IMR-90 (cell line): ENCODE measurements at regions not wholly inside any gene's neighbourhood (a gene's known extent, or its start where the extent isn't known, plus 50 kb on each side); places are given as distances from the start of the nearest gene placed in this dataset.

Source experiments
- ATAC-seq: fragments of 200-7000 bp; cut with Tn5 transposase; 2 replicates; pipeline ENCODE4 v1.9.1; 2020; ENCODE audit warnings: low read depth, mild to moderate bottlenecking, moderate library complexity
- BruUV-seq: library from RNA; stranded (reverse); fragments of 400-500 nt; replicated peaks from 2 replicates; lab custom pipeline; 2021; lab: Mats Ljungman, UMichigan
- CTCF ChIA-PET: fragments of 300-600 bp; formaldehyde crosslinking; extraction: SDS; loops from one replicate; lab custom pipeline; 2021; ENCODE audit warnings: antibody characterized with exemption; lab: Yijun Ruan, JAX
- POLR2A ChIA-PET: fragments of 300-600 bp; sonication (Branson Sonifier 250); formaldehyde crosslinking; loops from one replicate; lab custom pipeline; 2022; ENCODE audit warnings: antibody characterized with exemption; ENCODE audit not compliant: unreplicated experiment; lab: Charles Lee
- DNase-seq: peaks from one replicate; pipeline ENCODE4 v3.0.0; 2013
- H2AFZ ChIP-seq: replicated peaks from 2 replicates; pipeline ENCODE3; 2013; ENCODE audit warnings: low read length, mild to moderate bottlenecking; ENCODE audit not compliant: poor library complexity
- H2AK5ac ChIP-seq: 2 replicates; pipeline ENCODE4 v1.6.1; 2013; ENCODE audit warnings: low read depth, low read length, inconsistent platforms
- H2AK9ac ChIP-seq: replicated peaks from 2 replicates; pipeline ENCODE3; 2013; ENCODE audit warnings: mild to moderate bottlenecking, low read depth, low read length, moderate library complexity; ENCODE audit not compliant: poor library complexity
- H2BK120ac ChIP-seq: 2 replicates; pipeline ENCODE4 v1.6.1; 2013; ENCODE audit warnings: low read depth, low read length, inconsistent platforms
- H2BK15ac ChIP-seq: 3 replicates; pipeline ENCODE4 v1.6.1; 2013; ENCODE audit warnings: low read depth, low read length, inconsistent platforms
- H2BK20ac ChIP-seq: 2 replicates; pipeline ENCODE4 v1.6.1; 2013; ENCODE audit warnings: low read depth, mild to moderate bottlenecking, inconsistent platforms, low read length, moderate library complexity
- H2BK5ac ChIP-seq: 2 replicates; pipeline ENCODE4 v1.6.1; 2013; ENCODE audit warnings: mild to moderate bottlenecking, low read depth, low read length, inconsistent platforms; ENCODE audit not compliant: poor library complexity, severe bottlenecking
- H3K14ac ChIP-seq: replicated peaks from 2 replicates; pipeline ENCODE4 v1.6.1; 2013; ENCODE audit warnings: low read depth, low read length, inconsistent platforms
- H3K18ac ChIP-seq: 2 replicates; pipeline ENCODE4 v1.6.1; 2013; ENCODE audit warnings: low read depth, low read length, control low read depth
- H3K23ac ChIP-seq: 2 replicates; pipeline ENCODE4 v1.6.1; 2013; ENCODE audit warnings: low read depth, low read length, inconsistent platforms
- H3K27ac ChIP-seq: 2 replicates; pipeline ENCODE4 v1.5.1; 2013; ENCODE audit warnings: mild to moderate bottlenecking, control low read depth, low read length; ENCODE audit not compliant: insufficient read depth
- H3K27me3 ChIP-seq: 2 replicates; pipeline ENCODE4 v1.6.1; 2013; ENCODE audit warnings: low read length; ENCODE audit not compliant: control insufficient read depth, insufficient read depth
- H3K36me3 ChIP-seq: 2 replicates; pipeline ENCODE4 v1.6.1; 2013; ENCODE audit warnings: low read length, mixed read lengths; ENCODE audit not compliant: control insufficient read depth, insufficient read depth
- H3K4ac ChIP-seq: 2 replicates; pipeline ENCODE4 v1.6.1; 2013; ENCODE audit warnings: low read depth, low read length, inconsistent platforms
- H3K4me1 ChIP-seq: 2 replicates; pipeline ENCODE4 v1.6.1; 2013; ENCODE audit warnings: low read length, mixed read lengths; ENCODE audit not compliant: control insufficient read depth, insufficient read depth
- H3K4me2 ChIP-seq: 2 replicates; pipeline ENCODE4 v1.6.1; 2013; ENCODE audit warnings: low read depth, mild to moderate bottlenecking, control low read depth, low read length, moderate library complexity
- H3K4me3 ChIP-seq: 2 replicates; pipeline ENCODE4 v1.5.1; 2013; ENCODE audit warnings: low read depth, mild to moderate bottlenecking, control low read depth, low read length, moderate library complexity; ENCODE audit not compliant: insufficient read depth
- H3K56ac ChIP-seq: 2 replicates; pipeline ENCODE4 v1.6.1; 2013; ENCODE audit warnings: low read length, inconsistent platforms; ENCODE audit not compliant: insufficient read depth; ENCODE audit errors: extremely low read depth
- H3K79me1 ChIP-seq, 2 experiments: 2 replicates each; pipeline ENCODE4 v1.6.1; 2013; ENCODE audit warnings: low read length in 2 of 2, inconsistent platforms in 1 of 2, low read depth in 1 of 2
- H3K9ac ChIP-seq: 2 replicates; pipeline ENCODE4 v1.6.1; 2013; ENCODE audit warnings: low read depth, low read length, control low read depth
- H3K9me1 ChIP-seq: 2 replicates; pipeline ENCODE4 v1.6.1; 2013; ENCODE audit warnings: low read length, inconsistent platforms; ENCODE audit not compliant: insufficient read depth
- H3K9me3 ChIP-seq: 2 replicates; pipeline ENCODE4 v1.6.1; 2013; ENCODE audit warnings: low read length; ENCODE audit not compliant: control insufficient read depth, insufficient read depth
- H4K20me1 ChIP-seq: 2 replicates; pipeline ENCODE4 v1.6.1; 2013; ENCODE audit warnings: low read length, inconsistent platforms; ENCODE audit not compliant: insufficient read depth
- H4K5ac ChIP-seq: 2 replicates; pipeline ENCODE4 v1.6.1; 2013; ENCODE audit warnings: mild to moderate bottlenecking, low read depth, low read length, control low read depth
- H4K8ac ChIP-seq, 2 experiments: 2 replicates each; pipeline ENCODE4 v1.6.1; 2013; ENCODE audit warnings: low read depth in 2 of 2, low read length in 2 of 2, control low read depth in 1 of 2, inconsistent platforms in 1 of 2
- H4K91ac ChIP-seq: 2 replicates; pipeline ENCODE4 v1.6.1; 2013; ENCODE audit warnings: low read depth, low read length, inconsistent platforms; ENCODE audit not compliant: insufficient read depth
- BHLHE40 ChIP-seq: fragments of 150-350 bp; IDR thresholded peaks from 2 replicates; pipeline ENCODE4 v1.6.1; 2016; ENCODE audit warnings: mild to moderate bottlenecking, low read depth, low read length
- CHD1 ChIP-seq: IDR thresholded peaks from 2 replicates; pipeline ENCODE4 v1.6.1; 2012; ENCODE audit warnings: low read depth, low read length, improper control_type of control experiment
- FOS ChIP-seq: fragments of 150-350 bp; IDR thresholded peaks from 2 replicates; pipeline ENCODE4 v1.6.1; 2016; ENCODE audit warnings: low read depth, low read length
- MAFK ChIP-seq: IDR thresholded peaks from 2 replicates; pipeline ENCODE4 v1.6.1; 2012; ENCODE audit warnings: low read depth, low read length, improper control_type of control experiment
- MAZ ChIP-seq: IDR thresholded peaks from 2 replicates; pipeline ENCODE4 v1.6.1; 2012; ENCODE audit warnings: low read depth, mild to moderate bottlenecking, low read length, improper control_type of control experiment, moderate library complexity, borderline replicate concordance
- MXI1 ChIP-seq: IDR thresholded peaks from 2 replicates; pipeline ENCODE4 v1.6.1; 2012; ENCODE audit warnings: low read depth, mild to moderate bottlenecking, low read length, moderate library complexity, borderline replicate concordance
- NFE2L2 ChIP-seq: fragments of 150-350 bp; IDR thresholded peaks from 2 replicates; pipeline ENCODE4 v1.6.1; 2016; ENCODE audit warnings: low read depth, mild to moderate bottlenecking, low read length
- RAD21 ChIP-seq: IDR thresholded peaks from 2 replicates; pipeline ENCODE4 v1.6.1; 2012; ENCODE audit warnings: low read length, improper control_type of control experiment
- RCOR1 ChIP-seq: IDR thresholded peaks from 2 replicates; pipeline ENCODE4 v1.6.1; 2012; ENCODE audit warnings: mild to moderate bottlenecking, low read length, improper control_type of control experiment; ENCODE audit not compliant: insufficient replicate concordance
- RFX5 ChIP-seq: IDR thresholded peaks from 2 replicates; pipeline ENCODE4 v1.8.0; 2012; ENCODE audit warnings: low read depth, mild to moderate bottlenecking, low read length, moderate library complexity
- SMC3 ChIP-seq: fragments of 150-350 bp; IDR thresholded peaks from 2 replicates; pipeline ENCODE4 v1.6.1; 2016; ENCODE audit warnings: low read depth, mild to moderate bottlenecking, antibody characterized with exemption, low read length, moderate library complexity
- WGBS, 2 experiments: methylation state at CpG; one replicate each; pipeline versions ENCODE4 v1.1.5 to v1.1.7; 2013; ENCODE audit warnings: missing lambda C conversion rate in 2 of 2; ENCODE audit not compliant: insufficient read length in 1 of 2; ENCODE audit errors: extremely low coverage in 2 of 2; 5-methylcytosine and 5-hydroxymethylcytosine counted together
- dilution Hi-C: fragments of 300-500 bp; cut with HindIII; formaldehyde crosslinking; loops from one replicate; pipeline ENCODE4 v1.14.3; 2018; ENCODE audit warnings: low sequenced_read_pairs; ENCODE audit not compliant: unreplicated experiment
- in situ Hi-C: fragments of 300-500 bp; cut with MboI; formaldehyde crosslinking; loops from 3 replicates; pipeline ENCODE4 v1.14.3; 2019; ENCODE audit warnings: low sequenced_read_pairs, inconsistent platforms, mixed read lengths
- intact Hi-C: fragments of 100-400 bp; cut with micrococcal nuclease; formaldehyde crosslinking; loops from 2 replicates; pipeline ENCODE4 v1.10.0; 2022
- TF ChIP-seq, protein P1 (sequence below): fragments of 150-350 bp; IDR thresholded peaks from 2 replicates; pipeline ENCODE4 v1.6.1; 2016; ENCODE audit warnings: low read depth, mild to moderate bottlenecking, low read length, moderate library complexity, borderline replicate concordance

GRCh38 chr4:26080870-26081628 lies 167.0 kb downstream of the SMIM20 start:
- Histone ChIP-seq H2AK5ac (peak overlapping the region; percentile 54), H3K4me3 (no peak overlapping the region), H3K9ac (no peak overlapping the region), H3K4me2 (no peak overlapping the region), H4K5ac (no peak overlapping the region), H3K4me1 (peaks cover 15% of the 10 kb centered on the region), H3K56ac (no peak overlapping the region), H4K8ac (no peak overlapping the region), H2BK15ac (0 out of 3 replicates have a peak overlapping the region, but pooled peaks have one; percentile 31), H3K27me3 (no peaks in the 10 kb centered on the region), H2AFZ (no peak overlapping the region), H4K91ac (no peak overlapping the region), H3K36me3 (no peaks in the 10 kb centered on the region), H3K4ac (0 out of 2 replicates have a peak overlapping the region, but pooled peaks have one; percentile 5), H3K79me1 (no peaks in the 10 kb centered on the region), H3K18ac (no peak overlapping the region), H3K14ac (no peak overlapping the region), H2BK20ac (0 out of 2 replicates have a peak overlapping the region, but pooled peaks have one; percentile 16), H2BK5ac (no peak overlapping the region), H3K27ac (no peak overlapping the region), H3K9me1 (peaks cover 15% of the 10 kb centered on the region; the same call in 1 of the 2 replicates), H3K9me3 (no peaks in the 10 kb centered on the region), H4K20me1 (no peaks in the 10 kb centered on the region), H2AK9ac (peak overlapping the region; percentile 34), H2BK120ac (peak overlapping the region; percentile 38; the same call in 1 of the 2 replicates), H3K23ac (no peak overlapping the region)
- no peak for DNase-seq
- ChIA-PET POLR2A (no interaction called here), CTCF (interaction anchor here (0.6 kb wide), 1 partner anchor 822 kb away, joined by 3 read pairs; no protein-coding TSS in a partner anchor)
- in situ Hi-C loops (loop anchor here (5.0 kb wide), 1 partner anchor 241 kb away; the partner anchor contains the start of gene RBPJ), intact Hi-C loops (no loop called here), dilution Hi-C loops (no loop called here)
- BruUV-seq, result no TSS peak
- WGBS, 2 experiments, result 100% methylated on average over 3 of the region's 14 CpGs; no CpG with 5 or more reads in 1 of the 2 experiments
- ATAC-seq, result no peak
- no peak for TF ChIP-seq MAFK
- TF ChIP-seq FOS, result no peak
- TF ChIP-seq BHLHE40, result no peak
- TF ChIP-seq MXI1, result no peak
- TF ChIP-seq CHD1, result no peak
- TF ChIP-seq SMC3, result no peak
- no peak for TF ChIP-seq NFE2L2
- no peak for TF ChIP-seq RFX5
- TF ChIP-seq, protein P1, sequence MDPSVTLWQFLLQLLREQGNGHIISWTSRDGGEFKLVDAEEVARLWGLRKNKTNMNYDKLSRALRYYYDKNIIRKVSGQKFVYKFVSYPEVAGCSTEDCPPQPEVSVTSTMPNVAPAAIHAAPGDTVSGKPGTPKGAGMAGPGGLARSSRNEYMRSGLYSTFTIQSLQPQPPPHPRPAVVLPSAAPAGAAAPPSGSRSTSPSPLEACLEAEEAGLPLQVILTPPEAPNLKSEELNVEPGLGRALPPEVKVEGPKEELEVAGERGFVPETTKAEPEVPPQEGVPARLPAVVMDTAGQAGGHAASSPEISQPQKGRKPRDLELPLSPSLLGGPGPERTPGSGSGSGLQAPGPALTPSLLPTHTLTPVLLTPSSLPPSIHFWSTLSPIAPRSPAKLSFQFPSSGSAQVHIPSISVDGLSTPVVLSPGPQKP, result no peak
- TF ChIP-seq RCOR1, result no peak
- no peak for TF ChIP-seq RAD21
- no peak for TF ChIP-seq MAZ
